ENCODE measurements at regions not wholly inside any gene's neighbourhood (a gene's known extent, or its start where the extent isn't known, plus 50 kb on each side); places are given as distances from the start of the nearest gene placed in this dataset.

DNA sequence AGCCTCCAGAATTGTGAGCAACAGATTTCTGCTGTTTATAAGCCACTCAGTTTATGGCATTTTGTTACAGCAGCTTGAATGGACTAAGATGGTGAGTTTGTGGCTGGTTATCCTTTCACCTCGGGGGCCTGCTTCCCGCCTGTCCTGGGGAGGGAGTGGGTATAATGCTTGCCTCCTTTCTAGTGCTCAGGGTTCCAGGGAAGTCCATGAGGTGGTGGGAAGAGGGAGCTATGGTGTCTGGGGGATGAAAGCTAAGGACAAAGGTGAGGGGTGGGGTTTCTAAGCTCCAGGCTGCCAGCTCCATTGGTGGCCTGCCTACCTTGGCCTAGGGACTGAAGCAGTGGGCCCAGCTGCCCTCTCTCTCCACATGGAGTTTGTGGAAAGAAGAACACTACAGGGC is 50.2 kb upstream of the SDK2 start:
- no peak for DNase-seq

DNA sequence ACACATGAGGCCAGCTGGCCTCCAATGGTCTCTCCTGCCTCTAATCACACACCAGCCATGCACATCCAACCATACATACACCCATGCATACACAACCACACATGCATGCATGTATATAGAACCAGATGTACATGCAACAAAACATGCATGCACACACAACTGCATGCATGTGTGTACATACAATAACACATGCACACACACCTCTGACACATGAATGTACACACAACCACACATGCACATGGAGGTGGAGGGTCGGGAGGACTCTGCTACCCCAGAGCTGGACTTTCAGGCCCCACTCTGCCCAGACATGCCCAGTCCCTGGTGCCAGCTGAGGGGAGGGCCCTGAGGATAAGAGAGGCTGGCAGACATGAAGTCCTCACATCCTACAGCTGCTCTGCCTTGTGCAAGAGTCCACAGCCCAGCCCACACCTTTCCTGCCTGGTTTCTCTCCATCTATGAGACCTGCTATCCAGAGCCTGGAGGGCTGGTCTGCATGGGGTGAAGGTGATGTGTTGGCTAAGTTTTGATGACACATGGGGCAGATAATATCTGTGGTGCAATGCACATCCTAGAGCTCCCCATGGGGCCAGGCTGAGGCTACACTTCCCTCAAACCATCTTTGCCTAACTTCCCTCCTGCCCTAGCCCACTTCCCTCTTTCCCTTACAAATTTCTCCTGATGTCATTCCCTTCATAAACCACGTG is 50.9 kb upstream of the SDK2 start:
- no peak for DNase-seq

DNA sequence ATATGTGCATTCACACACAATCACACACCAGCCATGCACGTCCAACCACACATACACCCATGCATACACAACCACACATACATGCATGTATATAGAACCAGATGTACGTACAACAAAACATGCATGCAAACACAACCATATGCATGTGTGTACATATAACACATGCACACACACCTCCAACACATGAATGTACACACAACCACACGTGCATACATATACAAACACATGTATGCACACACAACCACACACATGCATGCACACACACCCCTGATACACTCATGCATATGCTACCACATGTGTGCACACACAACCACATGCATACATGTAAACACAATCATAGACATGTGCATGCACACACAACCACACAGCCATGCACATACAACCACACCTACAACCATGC is 52.0 kb upstream of the SDK2 start:
- no peak for DNase-seq

DNA sequence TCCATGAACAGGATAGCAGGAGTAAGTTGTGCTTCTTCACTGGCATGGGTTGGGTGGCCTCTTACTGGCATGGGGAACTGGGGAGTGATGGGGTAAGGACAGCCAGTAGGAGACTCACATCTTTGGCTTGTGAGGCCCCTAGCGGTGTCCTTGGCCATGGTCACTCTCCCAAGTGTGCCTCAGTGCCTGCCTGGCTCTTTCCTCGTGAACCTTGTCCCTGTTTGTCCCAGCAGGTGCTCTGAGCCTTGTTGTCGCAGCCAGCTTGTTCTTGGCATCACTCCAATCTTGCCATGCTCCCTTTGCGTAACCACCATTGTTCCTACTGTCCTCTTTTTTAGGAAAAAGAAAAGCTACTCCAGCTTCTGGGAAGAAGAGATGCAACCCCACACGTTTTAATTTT is 53.6 kb upstream of the SDK2 start:
- DNase-seq = no peak

DNA sequence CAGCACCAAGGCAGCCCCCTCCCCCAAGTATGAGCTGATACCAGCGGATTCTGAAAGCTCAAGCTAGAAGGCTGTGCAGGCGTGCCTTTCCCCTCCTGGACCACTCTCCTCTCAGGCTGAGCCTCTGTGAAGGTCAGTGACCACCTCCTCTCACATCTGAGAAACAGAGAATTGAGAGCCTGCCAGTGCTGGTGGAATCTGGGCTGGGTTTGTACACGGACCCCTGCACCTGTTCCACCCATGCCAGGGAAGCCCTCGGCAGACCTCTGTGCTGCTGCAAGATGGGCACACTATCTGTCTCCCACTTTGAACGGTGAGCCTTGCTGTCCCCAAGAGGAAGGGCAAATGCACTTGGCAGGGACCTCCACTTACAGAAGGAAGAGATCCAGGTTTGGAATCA is 54.7 kb upstream of the SDK2 start:
- no peak for DNase-seq

DNA sequence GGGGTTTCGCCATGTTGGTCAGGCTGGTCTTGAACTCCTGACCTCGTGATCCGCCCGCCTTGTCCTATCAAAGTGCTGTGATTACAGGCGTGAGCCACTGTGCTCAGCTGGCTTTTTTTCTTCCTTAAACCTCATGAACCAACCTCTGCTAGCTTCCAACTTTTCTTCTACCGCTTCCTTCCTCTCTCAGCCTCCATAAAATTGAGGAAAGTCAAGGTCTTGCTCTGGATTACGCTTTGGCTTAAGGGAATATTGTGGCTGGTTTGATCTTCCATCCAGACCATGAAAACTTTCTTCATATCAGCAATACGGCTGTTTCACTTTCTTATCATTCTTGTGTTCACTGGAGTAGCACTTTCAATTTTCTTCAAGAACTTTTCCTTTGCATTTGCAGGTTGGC is 57.5 kb upstream of the SDK2 start:
- no peak for DNase-seq

DNA sequence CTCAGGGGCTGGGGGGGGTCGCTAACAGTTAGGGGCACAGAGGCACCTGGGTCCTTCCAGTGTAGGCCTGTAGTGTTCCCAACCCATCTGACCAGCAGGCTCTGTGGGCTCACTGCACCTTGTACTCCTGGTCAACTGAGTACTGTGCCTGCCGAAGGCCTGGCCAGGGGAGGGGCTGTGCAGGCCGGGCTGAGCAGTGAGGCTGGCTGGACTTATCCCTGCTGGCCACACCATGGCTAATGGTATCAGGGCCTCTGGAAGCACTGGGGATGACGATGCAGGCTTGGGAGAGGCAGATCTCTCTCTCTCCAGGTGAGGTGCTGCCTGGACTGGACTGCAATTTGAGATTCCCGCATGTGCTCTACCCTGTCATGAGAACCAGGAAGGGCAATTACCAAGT is 58.9 kb upstream of the SDK2 start:
- no peak for DNase-seq

DNA sequence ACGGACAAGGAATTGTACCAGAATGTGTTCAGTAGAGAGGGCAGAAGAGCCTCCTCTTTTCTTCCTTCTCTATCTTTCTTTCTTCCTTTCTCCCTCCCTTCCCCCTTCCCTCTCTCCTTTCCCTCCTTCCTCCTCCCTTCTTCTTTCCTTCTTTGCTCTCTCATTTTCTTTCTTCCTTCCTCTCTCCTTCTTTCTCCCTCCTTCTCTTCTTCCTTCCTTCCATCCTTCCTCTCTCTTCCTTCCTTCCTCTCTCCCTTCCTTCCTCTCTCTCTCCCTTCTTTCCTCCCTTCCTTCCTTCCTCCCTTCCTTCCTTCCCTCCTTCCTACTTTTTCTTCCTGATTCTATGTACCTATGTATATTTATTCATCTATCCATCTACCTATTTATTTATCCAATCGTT is 59.7 kb upstream of the SDK2 start:
- no peak for DNase-seq

DNA sequence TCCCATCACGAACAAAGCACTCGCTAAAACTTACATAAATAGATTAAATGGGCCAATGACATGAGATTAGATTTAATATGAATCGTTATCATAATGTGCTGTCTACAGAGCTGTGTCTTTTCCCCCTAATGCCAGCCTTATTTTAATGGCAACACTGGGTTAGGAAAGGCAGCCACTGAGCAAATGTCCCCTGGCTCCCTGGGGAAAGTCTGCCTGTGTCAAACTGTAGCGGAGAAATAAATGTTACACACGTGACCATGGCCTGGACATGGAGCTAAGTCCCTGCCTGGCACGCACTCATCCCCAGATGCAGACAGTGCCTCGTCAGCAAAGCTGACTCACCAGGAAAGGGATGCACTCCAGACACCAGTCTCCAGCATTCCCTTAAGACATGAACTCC is 61.3 kb upstream of the SDK2 start:
- no peak for DNase-seq

DNA sequence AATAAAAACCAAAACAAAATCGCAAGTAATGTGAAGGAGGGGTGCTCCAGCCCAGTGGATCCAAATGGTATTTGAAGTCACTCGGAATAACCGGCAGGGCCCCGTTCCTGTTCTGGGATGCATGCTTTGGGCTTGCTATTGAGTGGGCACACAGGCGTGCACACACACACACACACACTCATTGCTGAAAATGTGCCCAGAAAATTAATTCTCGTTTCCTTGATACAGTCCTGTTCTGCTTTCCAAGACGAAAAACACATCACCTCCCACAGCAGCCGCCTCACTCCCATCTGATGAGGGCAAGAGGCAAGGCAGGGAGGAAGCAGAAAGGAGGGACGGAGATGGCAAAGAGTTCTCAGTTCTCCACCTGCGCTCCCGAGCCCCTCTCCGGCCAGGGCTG is 62.2 kb upstream of the SDK2 start:
- no peak for DNase-seq

DNA sequence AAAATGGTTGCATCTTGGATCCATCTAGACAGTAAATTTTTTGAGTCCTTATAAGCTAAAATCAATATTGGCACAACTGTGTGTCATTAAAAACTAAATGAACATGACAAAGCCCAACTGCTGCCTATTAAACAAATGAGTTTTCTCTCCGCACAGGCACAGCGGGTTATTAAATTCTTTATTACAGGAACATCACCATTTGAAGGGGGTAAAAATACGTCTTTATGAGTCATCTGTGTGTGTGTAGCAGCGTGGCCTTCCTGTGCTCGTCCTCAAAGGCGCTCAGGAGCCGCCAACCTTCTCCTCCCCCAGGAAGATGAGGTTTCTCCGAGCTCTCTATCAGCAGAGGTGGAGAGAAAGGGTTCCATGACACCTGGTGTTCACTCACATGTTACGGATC is 62.6 kb upstream of the SDK2 start:
- no peak for DNase-seq

DNA sequence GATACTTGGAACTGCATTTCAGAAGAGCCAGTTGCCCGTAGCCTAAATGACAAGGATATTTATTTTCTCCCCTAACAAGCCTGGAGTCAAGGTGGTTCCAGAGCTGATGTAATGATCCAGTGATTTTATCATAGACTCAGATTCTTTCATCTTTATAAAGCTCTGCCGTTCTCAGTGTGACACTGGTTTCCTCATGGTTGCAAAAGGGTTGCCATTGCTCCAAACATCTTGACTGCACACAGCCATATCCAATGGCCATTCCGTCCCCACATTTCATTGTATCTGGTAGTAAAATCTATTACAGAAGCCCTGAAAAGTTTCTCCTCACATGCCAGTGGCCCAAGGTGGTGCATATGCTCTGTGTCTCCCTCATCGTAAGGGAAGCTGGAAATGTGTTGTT is 63.1 kb upstream of the SDK2 start:
- no peak for DNase-seq

DNA sequence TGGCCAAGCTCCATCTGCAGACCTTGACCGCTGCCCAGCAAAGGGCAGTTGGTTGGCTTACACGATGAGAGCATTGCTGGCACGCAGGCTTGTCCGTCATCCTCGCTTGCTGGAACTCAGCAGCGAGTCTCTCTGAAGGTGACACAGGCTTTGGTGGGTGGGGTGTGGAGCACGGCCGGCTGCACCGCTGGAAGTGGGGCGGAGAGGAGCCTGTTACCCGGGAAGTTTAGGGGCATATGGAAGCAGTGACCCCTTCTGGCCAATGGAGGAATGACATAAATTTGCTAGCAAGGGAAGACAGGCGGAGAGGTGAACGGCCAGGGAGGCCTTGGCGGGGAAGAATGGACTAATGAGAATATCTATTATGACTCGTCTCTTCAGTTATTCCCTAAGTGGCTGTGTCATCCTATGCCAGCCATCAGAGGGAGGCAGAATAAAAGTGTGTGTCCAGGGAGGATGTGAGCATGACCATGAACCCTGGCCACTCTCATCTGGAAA is 65.9 kb upstream of the SDK2 start:
- peak; percentile 53 for DNase-seq

DNA sequence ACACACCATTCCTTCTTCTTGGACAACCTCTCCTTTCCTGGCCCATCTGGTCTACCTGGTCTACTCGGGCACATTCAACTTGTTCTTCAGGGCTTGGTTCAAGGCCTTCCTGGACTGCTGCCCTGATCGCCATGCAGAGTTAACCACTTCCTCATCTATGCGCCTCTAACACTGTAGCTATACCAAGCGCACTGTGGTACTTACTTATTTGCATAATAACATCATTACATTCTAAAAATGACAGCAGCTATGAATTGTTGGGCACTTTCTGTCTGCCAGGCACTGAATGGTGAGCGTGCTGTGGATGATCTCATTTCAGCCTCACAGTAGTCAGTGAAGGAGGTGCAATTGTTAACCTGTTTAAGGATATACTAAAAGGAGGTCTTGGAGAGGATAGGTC is 66.9 kb upstream of the SDK2 start:
- DNase-seq = no peak

DNA sequence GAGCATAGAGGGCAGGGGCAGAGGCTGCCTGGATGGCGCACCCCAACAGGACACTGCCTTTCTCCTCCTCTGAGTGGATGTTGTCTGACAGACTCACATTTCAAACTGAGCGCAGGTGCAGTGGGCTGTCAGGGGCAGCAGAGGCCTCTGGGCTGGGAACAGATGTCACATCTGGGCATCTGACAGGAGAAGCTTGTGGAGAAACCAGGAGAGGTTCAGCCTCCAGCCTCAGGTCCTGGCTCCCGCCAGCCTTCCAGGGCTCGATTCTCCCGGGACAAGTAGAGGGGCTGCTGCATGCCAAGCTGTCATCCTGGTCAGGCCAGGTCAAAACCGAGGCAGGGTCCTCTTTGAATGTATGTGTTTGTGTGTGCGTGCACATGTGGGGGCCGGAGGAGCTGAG is 67.7 kb upstream of the SDK2 start:
- no peak for DNase-seq

DNA sequence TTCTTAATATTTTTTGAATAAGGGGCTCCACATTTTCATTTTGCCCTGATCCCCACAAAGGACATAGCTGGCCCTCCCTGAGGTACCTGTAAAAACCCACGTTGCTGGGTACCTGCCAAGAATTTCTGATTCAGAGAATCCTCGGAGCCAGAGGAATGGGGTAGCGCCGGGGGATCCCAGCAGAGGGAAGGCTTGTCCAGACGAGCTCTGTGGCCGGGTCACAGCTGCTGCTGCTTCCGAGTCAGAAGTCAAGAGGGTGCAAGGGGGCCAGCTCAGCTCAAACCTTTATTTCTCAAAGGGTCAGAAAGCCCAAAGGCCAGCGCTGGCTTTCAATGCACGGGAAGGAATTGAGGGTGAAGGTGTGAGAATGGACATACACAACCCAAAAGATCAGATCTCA is 68.9 kb upstream of the SDK2 start:
- no peak for DNase-seq

DNA sequence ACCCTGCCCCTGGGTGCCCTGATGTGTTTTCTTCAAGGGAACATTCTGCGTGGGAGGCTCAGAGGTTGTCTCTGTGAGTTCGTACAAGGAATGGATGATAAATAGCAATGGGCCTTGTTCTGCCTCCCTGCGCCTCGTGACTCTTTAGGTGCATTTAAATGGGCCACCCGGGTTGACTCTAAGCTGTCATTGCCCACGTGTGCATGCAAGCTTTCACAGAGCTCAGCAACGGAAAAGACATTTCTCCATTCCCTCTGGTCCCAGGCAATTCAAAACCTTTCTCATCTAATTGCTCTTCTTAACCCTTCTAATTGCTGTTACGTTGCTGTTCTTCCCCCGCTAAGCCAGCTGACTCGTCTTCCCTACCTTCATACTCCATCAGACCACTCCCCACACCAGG is 71.5 kb upstream of the SDK2 start:
- no peak for DNase-seq

DNA sequence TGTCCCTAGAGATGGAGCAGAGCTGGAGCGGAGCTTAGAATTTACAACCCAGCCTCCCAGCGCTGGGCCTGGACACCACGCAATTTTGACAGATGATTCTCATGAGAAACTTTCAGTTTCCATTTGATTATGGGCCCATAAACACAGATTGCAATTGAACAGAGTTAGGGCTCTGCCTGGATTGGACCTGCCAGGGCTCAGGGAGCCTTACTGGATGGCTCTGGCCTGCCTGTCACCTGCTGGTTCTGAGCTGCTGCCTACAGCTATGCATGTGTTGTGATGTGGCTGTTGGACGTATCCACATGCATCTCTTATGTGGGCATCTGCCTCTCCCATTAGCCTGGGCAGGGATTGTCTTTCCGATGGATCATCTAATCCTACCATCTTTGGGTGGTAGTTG is 73.4 kb upstream of the SDK2 start:
- no peak for DNase-seq

DNA sequence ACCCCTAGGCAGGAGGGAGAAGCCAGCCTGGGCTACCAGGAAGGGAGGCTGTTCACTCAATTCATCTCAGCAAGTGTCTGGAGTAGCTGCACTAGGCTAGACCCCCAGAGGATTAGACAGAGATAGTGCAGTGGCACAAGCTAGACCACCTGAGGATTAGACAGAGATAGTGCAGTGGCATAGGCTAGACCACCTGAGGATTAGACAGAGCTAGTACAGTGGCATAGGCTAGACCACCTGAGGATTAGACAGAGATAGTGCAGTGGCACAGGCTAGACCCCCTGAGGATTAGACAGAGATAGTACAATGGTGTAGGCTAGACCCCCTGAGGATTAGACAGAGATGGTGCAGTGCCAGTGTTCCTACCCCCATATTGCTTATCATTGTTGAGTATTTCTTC is 74.1 kb upstream of the SDK2 start:
- no peak for DNase-seq

DNA sequence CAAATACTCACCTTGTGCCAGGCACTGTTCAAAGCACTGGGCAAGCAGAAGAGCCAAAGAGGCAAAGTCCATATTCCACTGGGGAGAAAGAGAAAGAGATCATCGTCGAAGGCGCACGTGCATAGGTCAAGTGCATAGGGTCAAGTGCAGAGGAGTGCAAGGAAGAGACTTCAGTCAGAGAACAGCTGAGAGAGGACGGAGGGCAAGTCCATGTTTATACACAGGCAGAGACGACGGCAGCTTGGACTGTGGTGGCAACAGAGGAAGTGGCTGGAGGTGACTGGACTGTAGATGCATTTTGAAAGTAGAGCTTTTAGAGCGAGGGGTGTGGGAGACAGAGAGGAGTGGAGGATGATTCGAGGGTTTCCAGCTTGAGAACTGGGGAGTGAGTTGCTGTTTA is 74.7 kb upstream of the SDK2 start:
- DNase-seq = no peak

DNA sequence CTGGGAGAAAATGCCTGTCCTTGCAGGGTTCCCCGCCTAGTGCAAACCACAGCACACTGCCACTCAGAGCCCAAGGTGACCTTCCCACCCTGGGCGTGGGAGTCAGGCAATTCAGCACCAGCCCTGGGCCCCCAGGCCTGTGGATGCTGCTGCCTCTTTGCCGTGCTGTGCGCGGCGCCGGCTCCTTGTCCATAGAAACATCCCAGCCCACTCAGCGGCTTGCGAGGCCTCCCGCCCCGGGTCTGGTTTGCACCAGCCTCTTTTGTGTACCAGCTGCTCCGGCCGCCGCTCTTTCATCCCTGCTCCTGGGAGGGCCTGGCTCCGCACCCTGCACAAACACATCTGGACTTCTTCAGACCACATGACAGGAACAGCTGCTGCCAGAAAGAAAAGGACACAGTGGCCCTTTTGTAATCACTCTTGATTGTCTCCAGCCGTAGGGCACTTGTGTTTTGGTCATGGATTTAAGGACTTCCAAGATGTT is 75.4 kb upstream of the SDK2 start:
- no peak for DNase-seq

DNA sequence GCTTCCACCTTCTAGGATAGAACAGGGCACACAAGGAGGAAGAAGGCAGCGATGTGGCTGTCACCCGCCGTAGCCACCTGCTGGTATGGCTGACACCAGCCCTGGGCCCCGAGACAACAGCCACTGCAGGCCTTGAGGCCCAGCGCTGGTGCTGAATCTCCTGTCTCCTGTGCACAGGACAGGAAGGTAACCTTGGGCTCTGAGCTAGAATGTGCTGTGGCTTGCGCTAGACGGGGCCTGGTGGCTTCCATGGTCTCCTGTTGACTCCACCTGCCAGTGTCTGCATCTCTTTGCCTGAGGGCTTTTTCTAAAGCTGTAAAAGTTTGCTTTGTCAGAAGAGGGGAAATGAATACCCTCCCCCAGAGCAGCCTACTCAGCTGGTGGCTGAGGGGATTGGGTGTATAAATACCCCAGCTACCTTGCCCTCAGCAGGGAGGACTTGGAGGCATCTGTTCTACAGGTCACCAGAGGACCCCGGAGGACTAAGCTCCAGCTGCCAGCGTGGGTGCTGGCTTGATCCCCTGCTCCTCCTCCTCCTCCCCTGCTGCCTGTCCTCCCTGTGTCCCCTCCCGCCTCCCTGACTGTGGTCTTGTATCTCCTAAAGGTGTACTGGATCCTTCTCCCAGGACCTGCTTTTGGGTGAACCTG is 76.1 kb upstream of the SDK2 start:
- DNase-seq = no peak

DNA sequence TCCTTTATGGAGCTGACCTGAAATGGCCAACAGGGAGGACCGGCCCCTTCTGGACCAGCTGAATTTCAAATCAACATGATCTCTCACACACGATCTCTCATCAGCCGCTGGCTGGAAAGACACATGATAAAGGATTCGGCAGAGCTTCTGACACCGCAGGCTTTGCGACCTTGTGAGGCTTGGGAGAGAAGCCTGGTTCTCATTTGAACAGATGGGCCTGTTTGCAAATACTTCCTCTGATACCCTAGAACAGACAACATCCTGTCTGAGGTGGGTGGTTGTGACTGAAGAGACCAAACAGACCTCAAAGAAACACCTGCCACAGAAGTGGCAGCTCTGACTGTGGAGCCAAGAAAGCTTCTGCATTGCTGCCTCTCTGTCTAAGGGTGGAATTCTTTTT is 77.9 kb upstream of the SDK2 start:
- DNase-seq = no peak

DNA sequence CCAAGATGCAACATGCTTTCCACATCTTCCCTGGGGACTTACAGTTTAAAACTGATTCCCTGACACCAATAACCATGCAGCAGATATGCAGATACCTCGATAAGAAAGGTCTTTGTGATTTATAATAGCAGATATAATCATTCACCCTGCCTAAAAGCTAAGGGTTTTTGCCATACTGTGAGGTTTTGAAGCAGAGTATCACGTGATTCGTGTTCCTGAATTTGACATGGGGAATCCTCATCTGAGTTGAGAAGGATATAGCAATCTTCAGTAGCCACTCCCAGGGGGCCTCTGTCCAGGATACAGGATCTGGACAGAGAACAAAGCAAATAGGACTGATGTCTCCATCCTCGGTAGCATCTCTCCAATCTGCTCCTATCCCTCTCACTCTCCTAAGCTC is 79.1 kb upstream of the SDK2 start:
- no peak for DNase-seq

DNA sequence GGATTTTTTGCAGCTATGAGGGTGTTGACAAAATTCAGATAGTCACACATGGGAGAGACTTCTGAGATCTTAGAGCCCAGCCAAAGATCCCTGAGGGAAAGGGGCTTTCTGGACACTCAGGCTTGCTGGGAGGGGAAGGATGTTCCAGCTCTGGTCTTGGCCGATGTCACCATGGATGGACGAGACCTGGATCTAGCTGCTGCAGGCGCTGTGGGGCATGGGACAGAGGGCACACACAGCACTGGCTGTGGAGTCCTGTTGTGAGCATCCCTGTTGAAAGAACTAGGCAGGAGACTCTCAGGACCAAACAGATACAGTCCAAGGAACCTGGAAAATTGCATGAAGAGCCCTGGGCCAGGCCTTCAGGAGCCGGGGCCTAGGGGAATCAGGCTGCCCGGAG is 80.1 kb upstream of the SDK2 start:
- DNase-seq = no peak
